Erythroblast (primary cell): ENCODE measurements at regions not wholly inside any gene's neighbourhood (a gene's known extent, or its start where the extent isn't known, plus 50 kb on each side); places are given as distances from the start of the nearest gene placed in this dataset.

Experiments used
- GATA1 ChIP-seq: IDR thresholded peaks from 2 replicates; pipeline ENCODE4 v1.6.1; 2011; ENCODE audit warnings: low read depth, mild to moderate bottlenecking, control low read depth, low read length, moderate library complexity
- POLR2A ChIP-seq: IDR thresholded peaks from 2 replicates; pipeline ENCODE4 v1.6.1; 2011; ENCODE audit warnings: mild to moderate bottlenecking, low read length

GRCh38 chr3:155022896-155023295 is 57.2 kb upstream of the MME start:
- TF ChIP-seq POLR2A (no peak), GATA1 (no peak)
